ENCODE measurements at regions not wholly inside any gene's neighbourhood (a gene's known extent, or its start where the extent isn't known, plus 50 kb on each side); places are given as distances from the start of the nearest gene placed in this dataset.

DNA sequence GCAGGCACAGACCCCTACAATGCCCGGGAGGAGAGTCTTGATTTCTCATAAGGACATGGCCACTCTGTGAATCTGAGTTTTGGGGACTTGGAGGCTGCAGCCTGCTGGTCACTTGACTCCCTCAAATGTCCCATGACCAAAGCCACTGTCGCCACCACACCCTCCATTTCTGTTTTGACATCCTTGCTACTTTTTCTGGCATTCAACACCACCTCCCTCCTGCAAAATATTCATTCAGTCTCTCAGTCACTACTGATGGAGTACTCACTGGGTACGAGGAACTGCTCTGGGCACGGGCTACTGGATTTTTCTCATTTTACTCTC lies 208.6 kb upstream of the HAAO start:
- TF ChIP-seq, protein P1, sequence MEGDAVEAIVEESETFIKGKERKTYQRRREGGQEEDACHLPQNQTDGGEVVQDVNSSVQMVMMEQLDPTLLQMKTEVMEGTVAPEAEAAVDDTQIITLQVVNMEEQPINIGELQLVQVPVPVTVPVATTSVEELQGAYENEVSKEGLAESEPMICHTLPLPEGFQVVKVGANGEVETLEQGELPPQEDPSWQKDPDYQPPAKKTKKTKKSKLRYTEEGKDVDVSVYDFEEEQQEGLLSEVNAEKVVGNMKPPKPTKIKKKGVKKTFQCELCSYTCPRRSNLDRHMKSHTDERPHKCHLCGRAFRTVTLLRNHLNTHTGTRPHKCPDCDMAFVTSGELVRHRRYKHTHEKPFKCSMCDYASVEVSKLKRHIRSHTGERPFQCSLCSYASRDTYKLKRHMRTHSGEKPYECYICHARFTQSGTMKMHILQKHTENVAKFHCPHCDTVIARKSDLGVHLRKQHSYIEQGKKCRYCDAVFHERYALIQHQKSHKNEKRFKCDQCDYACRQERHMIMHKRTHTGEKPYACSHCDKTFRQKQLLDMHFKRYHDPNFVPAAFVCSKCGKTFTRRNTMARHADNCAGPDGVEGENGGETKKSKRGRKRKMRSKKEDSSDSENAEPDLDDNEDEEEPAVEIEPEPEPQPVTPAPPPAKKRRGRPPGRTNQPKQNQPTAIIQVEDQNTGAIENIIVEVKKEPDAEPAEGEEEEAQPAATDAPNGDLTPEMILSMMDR (IDR thresholded peaks at IDR 0.05) = no peak

DNA sequence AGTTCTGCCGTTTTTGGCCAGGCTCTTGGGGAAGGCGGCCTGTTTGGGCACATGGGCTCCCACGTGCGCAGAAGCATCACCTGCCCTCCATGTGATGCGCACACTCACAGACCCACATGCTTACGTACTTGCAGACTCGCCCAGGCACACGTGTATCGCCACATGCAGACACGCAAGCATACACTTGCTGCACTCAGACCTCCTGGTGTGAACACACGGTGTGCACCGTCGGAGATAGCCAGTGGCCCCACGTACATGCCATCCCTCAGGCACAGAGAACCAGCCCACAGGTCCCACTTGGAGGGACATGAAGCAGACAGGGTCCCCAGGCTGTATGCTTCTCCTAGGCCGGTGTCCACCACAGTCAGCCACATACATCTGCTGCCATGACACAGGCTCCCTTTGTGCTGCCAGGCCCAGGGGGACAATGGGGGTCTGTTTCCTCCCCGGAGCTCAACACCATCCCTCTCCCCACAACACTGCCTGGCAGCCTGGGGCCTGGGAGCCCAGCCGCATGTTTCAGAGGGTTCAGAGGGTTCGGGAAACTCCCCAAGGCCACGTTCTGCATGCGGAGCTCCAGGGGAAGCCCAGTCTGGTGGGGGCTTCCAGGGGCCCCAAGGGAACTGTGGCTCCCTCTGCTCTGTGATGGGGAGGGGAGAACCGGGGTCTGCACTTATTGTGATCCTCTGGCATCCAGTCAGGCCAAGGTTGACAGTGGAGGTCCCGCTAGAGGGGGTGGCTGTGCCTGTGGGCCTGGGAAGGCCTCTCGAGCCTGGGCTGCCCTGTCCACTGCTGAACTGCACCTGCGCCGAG lies 208.1 kb upstream of the HAAO start:
- TF ChIP-seq, protein P1 (IDR thresholded peaks at IDR 0.05) = no peak

DNA sequence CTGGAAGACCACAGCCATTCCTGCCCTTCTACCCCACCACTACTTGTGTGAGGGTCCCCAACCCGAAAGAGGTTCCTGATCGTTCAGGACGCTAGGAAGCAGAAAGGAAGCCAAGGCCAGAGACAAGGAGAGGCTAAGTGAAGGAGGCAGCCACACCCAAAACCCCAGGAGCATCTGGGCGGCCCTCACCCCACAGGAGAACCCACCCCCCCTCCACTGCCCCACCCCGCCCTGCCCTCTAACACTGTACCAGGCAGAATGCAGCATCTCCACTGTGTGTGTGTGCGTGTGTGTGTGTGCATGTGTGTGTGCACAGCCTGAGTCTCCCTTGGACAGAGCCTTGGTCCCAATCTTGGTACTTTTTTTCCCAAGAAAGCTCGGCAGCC lies 207.5 kb upstream of the HAAO start:
- TF ChIP-seq, protein P1 (IDR thresholded peaks at IDR 0.05) = no peak

DNA sequence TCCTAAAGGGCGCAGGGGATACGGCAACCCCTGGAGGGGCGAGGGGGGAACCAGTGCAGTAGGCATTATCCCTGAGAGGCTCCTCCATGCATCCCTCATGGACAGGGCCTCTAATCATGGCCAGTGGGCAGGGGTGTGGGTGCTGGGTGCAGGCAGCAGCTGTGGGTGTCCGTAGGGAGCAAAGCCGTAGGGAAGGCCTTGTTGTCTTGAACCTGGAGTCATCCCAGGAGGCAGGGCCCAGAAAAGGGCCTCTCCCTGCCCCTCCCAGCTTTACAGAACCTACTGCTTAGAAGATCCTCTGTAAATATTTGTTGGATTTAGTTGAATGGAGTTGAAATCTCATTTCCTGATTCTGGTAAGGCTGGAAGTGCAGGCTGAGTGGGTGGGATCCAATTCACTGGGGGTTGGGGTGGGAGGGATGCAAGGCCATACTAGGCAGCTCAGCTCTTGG lies 207.0 kb upstream of the HAAO start:
- TF ChIP-seq, protein P1 (IDR thresholded peaks at IDR 0.05) = no peak

DNA sequence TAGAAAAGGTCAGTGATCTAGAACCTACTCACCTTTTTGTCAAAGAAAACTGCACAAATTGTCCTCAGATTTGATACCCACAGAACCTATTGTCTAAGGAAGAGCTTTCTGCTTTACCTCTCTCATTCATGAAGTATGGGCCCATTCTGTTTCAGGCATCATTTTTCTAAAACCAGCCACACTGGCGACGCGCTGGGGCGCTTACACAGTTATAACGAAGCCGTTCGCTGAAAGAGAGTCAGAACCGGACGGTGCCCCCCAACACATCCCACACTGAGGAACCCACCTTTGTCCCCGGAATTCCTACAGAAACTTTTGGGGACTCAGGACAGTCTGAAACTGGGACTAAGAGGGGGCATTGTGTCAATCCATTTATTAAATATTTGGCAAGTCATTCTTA lies 206.3 kb upstream of the HAAO start:
- TF ChIP-seq, protein P1 (IDR thresholded peaks at IDR 0.05) = no peak

DNA sequence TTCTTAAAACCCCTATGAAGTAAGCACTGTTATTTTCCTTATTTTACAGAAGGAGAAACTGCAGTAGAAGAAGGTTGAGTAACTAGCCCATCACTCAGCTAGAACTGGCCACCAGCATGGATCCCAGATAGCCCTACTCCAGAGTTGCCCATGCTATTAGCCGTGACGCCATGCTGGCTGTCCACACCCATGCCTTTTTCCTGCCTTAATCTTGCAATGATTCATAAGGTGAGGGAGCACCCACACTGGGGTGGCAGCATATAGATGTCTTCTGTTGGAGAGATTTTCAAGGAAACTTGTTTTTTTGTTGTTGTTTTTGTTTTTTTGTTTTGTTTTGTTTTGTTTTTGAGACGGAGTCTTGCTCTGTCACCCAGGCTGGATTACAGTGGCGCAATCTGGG lies 204.1 kb upstream of the HAAO start:
- TF ChIP-seq, protein P1 (IDR thresholded peaks at IDR 0.05) = no peak

DNA sequence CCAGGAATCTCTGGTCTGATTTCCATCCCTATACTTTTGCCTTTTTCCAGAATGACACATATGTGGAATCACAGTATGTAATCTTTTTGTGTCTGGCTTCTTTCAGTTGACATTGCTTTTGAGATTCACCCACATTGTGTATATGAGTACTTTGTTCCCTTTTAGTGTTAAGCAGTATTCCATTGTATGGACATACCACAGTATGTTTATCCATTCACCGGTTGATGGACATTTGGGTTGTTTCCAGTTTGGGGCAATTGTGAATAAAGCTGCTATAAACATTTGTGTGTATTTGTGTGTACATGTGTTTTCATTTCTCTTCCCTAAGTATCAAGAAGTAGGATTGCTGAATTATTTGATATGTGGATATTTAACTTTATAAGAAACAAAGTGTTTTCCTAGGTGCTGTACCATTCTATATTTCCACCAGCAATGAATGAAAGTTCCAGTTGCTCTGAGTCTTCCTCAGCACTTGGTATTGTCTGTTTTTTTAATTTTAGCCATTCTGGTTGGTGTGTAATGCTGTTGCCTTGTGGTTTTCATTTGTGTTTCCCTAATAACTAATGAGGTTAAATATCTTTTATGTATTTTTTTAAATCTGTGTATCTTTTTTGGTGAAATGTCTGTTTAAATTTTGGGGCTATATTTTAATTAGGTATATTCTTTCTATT lies 203.5 kb upstream of the HAAO start:
- TF ChIP-seq, protein P1 (IDR thresholded peaks at IDR 0.05) = no peak

Data from LNCAP (cell line).